Lower lobe of right lung (tissue), 2 donors: ENCODE measurements at regions not wholly inside any gene's neighbourhood (a gene's known extent, or its start where the extent isn't known, plus 50 kb on each side); places are given as distances from the start of the nearest gene placed in this dataset.

Experiments
- ATAC-seq, 2 donors: fragments of 200-7000 bp; cut with Tn5 transposase; one replicate each; pipeline ENCODE4 v1.9.1; 2020 to 2022; ENCODE audit warnings: mild to moderate bottlenecking in 2 of 2, moderate library complexity in 2 of 2
- DNase-seq: peaks from one replicate; pipeline ENCODE4 v3.0.0-alpha.2; 2020
- H3K27ac ChIP-seq: fragments of 200-600 bp; one replicate; pipeline ENCODE4 v1.8.0; 2022
- H3K27me3 ChIP-seq: fragments of 200-600 bp; one replicate; pipeline ENCODE4 v1.8.0; 2022; ENCODE audit warnings: low read depth
- H3K36me3 ChIP-seq: fragments of 200-600 bp; one replicate; pipeline ENCODE4 v1.8.0; 2022; ENCODE audit warnings: mild to moderate bottlenecking
- H3K4me1 ChIP-seq: fragments of 200-600 bp; one replicate; pipeline ENCODE4 v1.8.0; 2022
- H3K4me3 ChIP-seq: fragments of 200-600 bp; one replicate; pipeline ENCODE4 v1.8.0; 2022; ENCODE audit warnings: mild to moderate bottlenecking
- H3K9me3 ChIP-seq: fragments of 200-600 bp; one replicate; pipeline ENCODE4 v1.8.0; 2022
- CTCF ChIP-seq: fragments of 200-600 bp; IDR thresholded peaks from one replicate; pipeline ENCODE4 v1.8.0; 2022; ENCODE audit warnings: antibody characterized with exemption, mild to moderate bottlenecking
- intact Hi-C: fragments of 100-400 bp; cut with DNase I; formaldehyde crosslinking; loops from one replicate; pipeline ENCODE4 v1.11.0; 2022
- donor health status: DM: no; HTN: yes; CAD: no; lungs with severe emphysema.

GRCh38 chr2:2873450-2873811 is 504.2 kb downstream of the EIPR1 start:
- H3K4me3 ChIP-seq = no peak overlapping the region
- H3K27me3 ChIP-seq = no peaks in the 10 kb centered on the region
- intact Hi-C loops = no loop called here
- no peaks in the 10 kb centered on the region for H3K4me1 ChIP-seq
- no peaks in the 10 kb centered on the region for H3K36me3 ChIP-seq
- DNase-seq = no peak
- no peak for ATAC-seq
- H3K9me3 ChIP-seq = no peaks in the 10 kb centered on the region
- TF ChIP-seq CTCF = no peak
- H3K27ac ChIP-seq = no peak overlapping the region

- no peak for ATAC-seq
- no peak for TF ChIP-seq CTCF
- intact Hi-C loops = no loop called here
- no peak for DNase-seq
- Histone ChIP-seq H3K4me3 (no peak overlapping the region), H3K4me1 (no peaks in the 10 kb centered on the region), H3K27ac (no peak overlapping the region), H3K9me3 (no peaks in the 10 kb centered on the region), H3K36me3 (no peaks in the 10 kb centered on the region), H3K27me3 (no peaks in the 10 kb centered on the region)
Measured at GRCh38 chr2:2872713-2873449, 504.7 kb downstream of the EIPR1 start.

- intact Hi-C loops = no loop called here
- H3K27me3 ChIP-seq = no peaks in the 10 kb centered on the region
- no peaks in the 10 kb centered on the region for H3K4me1 ChIP-seq
- H3K4me3 ChIP-seq = no peak overlapping the region
- TF ChIP-seq CTCF = no peak
- DNase-seq (no peak), ATAC-seq (no peak)
- H3K27ac ChIP-seq = no peak overlapping the region
- no peaks in the 10 kb centered on the region for H3K9me3 ChIP-seq
- no peaks in the 10 kb centered on the region for H3K36me3 ChIP-seq
Measured at GRCh38 chr2:2872309-2872617, 505.4 kb downstream of the EIPR1 start.

GRCh38 chr2:2871480-2872308 is 505.9 kb downstream of the EIPR1 start:
- no peaks in the 10 kb centered on the region for H3K9me3 ChIP-seq
- intact Hi-C loops = no loop called here
- no peaks in the 10 kb centered on the region for H3K4me1 ChIP-seq
- H3K27me3 ChIP-seq = no peaks in the 10 kb centered on the region
- H3K27ac ChIP-seq = no peak overlapping the region
- no peak for TF ChIP-seq CTCF
- ATAC-seq (no peak), DNase-seq (no peak)
- H3K36me3 ChIP-seq = no peaks in the 10 kb centered on the region
- H3K4me3 ChIP-seq = no peak overlapping the region

GRCh38 chr2:2870106-2870505 is 507.5 kb downstream of the EIPR1 start:
- H3K4me1 ChIP-seq = no peaks in the 10 kb centered on the region
- no peak for ATAC-seq
- H3K27me3 ChIP-seq = no peaks in the 10 kb centered on the region
- no peak for TF ChIP-seq CTCF
- H3K36me3 ChIP-seq = no peaks in the 10 kb centered on the region
- H3K4me3 ChIP-seq = no peak overlapping the region
- intact Hi-C loops = no loop called here
- H3K9me3 ChIP-seq = no peaks in the 10 kb centered on the region
- DNase-seq = no peak
- H3K27ac ChIP-seq = no peak overlapping the region
